ENCODE measurements at regions not wholly inside any gene's neighbourhood (a gene's known extent, or its start where the extent isn't known, plus 50 kb on each side); places are given as distances from the start of the nearest gene placed in this dataset.
"Not testable (repeated sequence)": the region's sequence is repeated elsewhere in the genome, so short reads cannot be mapped to it uniquely, and the experiment has no call there.

GRCh38 chr4:3376266-3376665, 65.5 kb upstream of the HGFAC start:
- intact Hi-C loops (cut with DNase I): no loop called here
- Histone ChIP-seq H3K9me3 (peaks cover 0 to 3% (median 0%) of the 10 kb centered on the region in 4 donors), H3K4me3 (no peak overlapping the region), H3K36me3 (no peaks in the 10 kb centered on the region), H3K4me1 (peaks cover 0 to 9% (median 5%) of the 10 kb centered on the region in 4 donors), H3K27me3 (no peaks in the 10 kb centered on the region), H3K27ac (no peak overlapping the region)
- DNase-seq: peak; percentile 40
- TF ChIP-seq POLR2AphosphoS5 (IDR thresholded peaks at IDR 0.05) (no peak), EP300 (IDR thresholded peaks at IDR 0.05) (no peak), CTCF (IDR thresholded peaks at IDR 0.05) (no peak), POLR2A (IDR thresholded peaks at IDR 0.05) (no peak)
- 94 to 96% methylated on average over 10 of the region's 10 CpGs for WGBS, 2 donors

GRCh38 chr4:3377557-3377956, 64.2 kb upstream of the HGFAC start:
- TF ChIP-seq POLR2AphosphoS5 (IDR thresholded peaks at IDR 0.05): no peak
- TF ChIP-seq EP300 (IDR thresholded peaks at IDR 0.05): no peak
- TF ChIP-seq POLR2A (IDR thresholded peaks at IDR 0.05): no peak
- TF ChIP-seq CTCF (IDR thresholded peaks at IDR 0.05): no peak
- DNase-seq: peak; percentile 42
- Histone ChIP-seq H3K36me3 (no peaks in the 10 kb centered on the region), H3K9me3 (peaks cover 0 to 3% (median 0%) of the 10 kb centered on the region in 4 donors), H3K27me3 (no peaks in the 10 kb centered on the region), H3K4me1 (no peaks in the 10 kb centered on the region), H3K4me3 (no peak overlapping the region), H3K27ac (no peak overlapping the region)
- intact Hi-C loops (cut with DNase I): no loop called here
- WGBS, 2 donors: 92 to 95% methylated on average over 6 of the region's 6 CpGs

- H3K4me3 ChIP-seq; intact Hi-C loops (cut with DNase I): not testable (repeated sequence)
- WGBS, 2 donors: 92 to 97% methylated on average over 3 of the region's 3 CpGs
These were observed 61.4 kb upstream of the HGFAC start for GRCh38 chr4:3380336-3380735.

GRCh38 chr4:3381208-3381607, 60.6 kb upstream of the HGFAC start:
- intact Hi-C loops (cut with DNase I); H3K27ac ChIP-seq; H3K4me3 ChIP-seq; H3K27me3 ChIP-seq; H3K9me3 ChIP-seq; H3K36me3 ChIP-seq; H3K4me1 ChIP-seq: not testable (repeated sequence)
- WGBS, 2 donors: 74 to 85% methylated on average over 5 of the region's 5 CpGs
- peak; percentile 8 for DNase-seq

More at GRCh38 chr4:3380336-3380735, 61.4 kb upstream of the HGFAC start:
- H3K9me3 ChIP-seq, H3K4me1 ChIP-seq, H3K27ac ChIP-seq, H3K27me3 ChIP-seq, H3K36me3 ChIP-seq: not testable (repeated sequence)
- DNase-seq: peak; percentile 20

- WGBS, 2 donors: 89 to 94% methylated on average over 6 of the region's 6 CpGs
- no peaks in the 10 kb centered on the region for H3K36me3 ChIP-seq
- peak; percentile 40 for DNase-seq
These were observed 59.5 kb upstream of the HGFAC start for GRCh38 chr4:3382251-3382650.

More at GRCh38 chr4:3382251-3382650, 59.5 kb upstream of the HGFAC start:
- Histone ChIP-seq H3K4me3 (no peak overlapping the region), H3K27ac (no peak overlapping the region), H3K27me3 (no peaks in the 10 kb centered on the region), H3K9me3 (peaks cover 0 to 3% (median 0%) of the 10 kb centered on the region in 4 donors), H3K4me1 (peaks cover 0 to 11% (median 9%) of the 10 kb centered on the region in 4 donors)
- intact Hi-C loops (cut with DNase I): no loop called here
- TF ChIP-seq POLR2AphosphoS5 (IDR thresholded peaks at IDR 0.05) (no peak), POLR2A (IDR thresholded peaks at IDR 0.05) (no peak), CTCF (IDR thresholded peaks at IDR 0.05) (no peak), EP300 (IDR thresholded peaks at IDR 0.05) (no peak)
